ENCODE measurements at regions not wholly inside any gene's neighbourhood (a gene's known extent, or its start where the extent isn't known, plus 50 kb on each side); places are given as distances from the start of the nearest gene placed in this dataset.

GRCh38 chr6:40957616-40958492 is 81.2 kb downstream of the UNC5CL start (continued):
- peak; percentile 58; the same call in 1 of the 2 replicates for TF ChIP-seq SMAD3 (CRISPR knock-in tag; IDR thresholded peaks at IDR 0.05)
- peak; percentile 32; the same call in 1 of the 2 replicates for TF ChIP-seq HMG20A (CRISPR knock-in tag; IDR thresholded peaks at IDR 0.05; ENCODE audit: borderline replicate concordance)
- TF ChIP-seq PRDM4 (CRISPR knock-in tag; IDR thresholded peaks at IDR 0.05; ENCODE audit: borderline replicate concordance): no peak
- no peak for TF ChIP-seq KDM2A (CRISPR knock-in tag; IDR thresholded peaks at IDR 0.05; ENCODE audit: borderline replicate concordance, low read depth)
- peak; percentile 47 for TF ChIP-seq FOSL2 (CRISPR knock-in tag; IDR thresholded peaks at IDR 0.05)
- peak; percentile 38; the same call in 1 of the 2 replicates for TF ChIP-seq ISL2 (CRISPR knock-in tag; IDR thresholded peaks at IDR 0.05)
- peak; percentile 85 for TF ChIP-seq HNF1A (IDR thresholded peaks at IDR 0.05; ENCODE audit: low read depth)
- TF ChIP-seq HNF1A (CRISPR knock-in tag; IDR thresholded peaks at IDR 0.05; ENCODE audit: borderline replicate concordance): peak; percentile 89
- no peak for TF ChIP-seq GPBP1L1 (CRISPR knock-in tag; IDR thresholded peaks at IDR 0.05)
- no peak for TF ChIP-seq ZNF138 (CRISPR knock-in tag; IDR thresholded peaks at IDR 0.05; ENCODE audit: low read depth)
- no peak for TF ChIP-seq ARID2 (CRISPR knock-in tag; IDR thresholded peaks at IDR 0.05; ENCODE audit: borderline replicate concordance)
- TF ChIP-seq HDAC1 (CRISPR knock-in tag; IDR thresholded peaks at IDR 0.05): 0 out of 2 replicates have a peak, but pooled peaks have one; percentile 34
- TF ChIP-seq ZNF574 (CRISPR knock-in tag; IDR thresholded peaks at IDR 0.05): peak; percentile 33; the same call in 1 of the 2 replicates
- TF ChIP-seq HOXA9 (CRISPR knock-in tag; IDR thresholded peaks at IDR 0.05; ENCODE audit: borderline replicate concordance): no peak
- TF ChIP-seq THAP7 (CRISPR knock-in tag; IDR thresholded peaks at IDR 0.05): no peak
- no peak for TF ChIP-seq U2AF1 (optimal IDR thresholded peaks at IDR 0.05; ENCODE audit: low read depth, low read length)
- no peak for TF ChIP-seq ARNTL (CRISPR knock-in tag; IDR thresholded peaks at IDR 0.05)
